GM12891 (cell line): ENCODE measurements at regions not wholly inside any gene's neighbourhood (a gene's known extent, or its start where the extent isn't known, plus 50 kb on each side); places are given as distances from the start of the nearest gene placed in this dataset.

Source experiments
- DNase-seq: peaks from one replicate; pipeline ENCODE4 v3.0.0; 2011; ENCODE audit warnings: low spot score; ENCODE audit not compliant: insufficient read length
- FAIRE-seq: peaks from 2 replicates; lab custom pipeline; 2011; peaks lifted over from hg19 to GRCh38; lab: Jason Lieb, UNC
- PAX5 ChIP-seq: IDR thresholded peaks from 2 replicates; pipeline ENCODE4 v1.6.1; 2011; ENCODE audit warnings: low read length, moderate library complexity, mild to moderate bottlenecking; ENCODE audit not compliant: insufficient read depth, severe bottlenecking
- POLR2A ChIP-seq: IDR thresholded peaks from 2 replicates; pipeline ENCODE4 v1.6.1; 2011; ENCODE audit warnings: low read depth, low read length, control low read depth
- POLR2AphosphoS5 ChIP-seq: IDR thresholded peaks from 2 replicates; pipeline ENCODE4 v1.6.1; 2011; ENCODE audit warnings: low read depth, low read length, control low read depth
- POU2F2 ChIP-seq: IDR thresholded peaks from 2 replicates; pipeline ENCODE4 v1.6.1; 2011; ENCODE audit warnings: low read depth, mild to moderate bottlenecking, control low read depth, low read length, moderate library complexity
- SPI1 ChIP-seq: IDR thresholded peaks from 2 replicates; pipeline ENCODE4 v1.6.1; 2011; ENCODE audit warnings: low read depth, low read length, control low read depth
- TAF1 ChIP-seq: IDR thresholded peaks from 2 replicates; pipeline ENCODE4 v1.6.1; 2011; ENCODE audit warnings: low read depth, low read length, control low read depth

DNA sequence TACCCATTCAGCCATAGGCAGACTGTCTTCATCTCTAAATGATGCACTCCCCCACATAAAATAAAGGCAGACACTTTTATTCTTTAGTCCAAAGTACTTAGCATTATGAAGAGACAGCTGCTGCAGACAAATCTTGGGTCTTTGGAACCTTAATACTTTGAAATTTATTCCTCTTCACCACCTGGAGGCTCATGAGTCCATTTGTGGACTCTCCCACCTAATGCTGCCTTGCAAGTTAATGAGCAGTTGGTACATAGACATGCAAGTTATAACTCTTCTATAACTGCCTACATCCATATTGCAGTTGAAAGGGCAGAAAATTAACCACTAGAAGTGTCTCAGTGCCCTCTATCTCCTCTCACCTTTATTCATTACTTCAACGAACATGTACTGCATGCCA is 118.6 kb upstream of the CPEB2 start:
- no peak for DNase-seq
- no peak for FAIRE-seq

DNA sequence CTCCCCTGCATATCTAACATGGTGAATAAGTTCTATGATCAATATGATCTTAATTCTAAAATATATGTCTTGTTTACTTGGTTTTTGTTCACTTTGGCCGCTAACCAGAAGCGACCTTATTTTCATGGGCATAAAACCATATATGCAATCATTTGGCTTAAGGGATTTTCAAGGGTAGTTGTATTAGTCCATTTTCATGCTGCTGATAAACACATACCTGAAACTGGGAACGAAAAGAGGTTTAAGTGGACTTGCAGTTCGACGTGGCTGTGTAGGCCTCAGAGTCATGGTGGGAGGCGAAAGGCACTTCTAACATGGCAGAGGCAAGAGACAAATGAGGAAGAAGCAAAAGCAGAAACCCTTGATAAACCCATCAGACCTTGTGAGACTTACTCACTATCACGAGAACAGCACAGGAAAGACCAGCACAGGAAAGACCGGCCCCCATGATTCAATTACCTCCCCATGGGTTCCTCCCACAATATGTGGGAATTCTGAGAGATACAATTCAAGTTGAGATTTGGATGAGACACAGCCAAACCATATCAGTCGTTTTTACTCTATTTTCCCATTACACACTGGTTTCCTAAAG is 114.3 kb upstream of the CPEB2 start:
- DNase-seq (no peak), FAIRE-seq (no peak)
- TF ChIP-seq POLR2AphosphoS5 (no peak), POLR2A (no peak), PAX5 (no peak), POU2F2 (no peak), SPI1 (no peak), TAF1 (no peak)

More for the DNA sequence above, 118.6 kb upstream of the CPEB2 start:
- no peak for TF ChIP-seq PAX5
- TF ChIP-seq POLR2AphosphoS5 = no peak
- TF ChIP-seq POU2F2 = no peak
- TF ChIP-seq SPI1 = no peak
- no peak for TF ChIP-seq TAF1
- TF ChIP-seq POLR2A = no peak

DNA sequence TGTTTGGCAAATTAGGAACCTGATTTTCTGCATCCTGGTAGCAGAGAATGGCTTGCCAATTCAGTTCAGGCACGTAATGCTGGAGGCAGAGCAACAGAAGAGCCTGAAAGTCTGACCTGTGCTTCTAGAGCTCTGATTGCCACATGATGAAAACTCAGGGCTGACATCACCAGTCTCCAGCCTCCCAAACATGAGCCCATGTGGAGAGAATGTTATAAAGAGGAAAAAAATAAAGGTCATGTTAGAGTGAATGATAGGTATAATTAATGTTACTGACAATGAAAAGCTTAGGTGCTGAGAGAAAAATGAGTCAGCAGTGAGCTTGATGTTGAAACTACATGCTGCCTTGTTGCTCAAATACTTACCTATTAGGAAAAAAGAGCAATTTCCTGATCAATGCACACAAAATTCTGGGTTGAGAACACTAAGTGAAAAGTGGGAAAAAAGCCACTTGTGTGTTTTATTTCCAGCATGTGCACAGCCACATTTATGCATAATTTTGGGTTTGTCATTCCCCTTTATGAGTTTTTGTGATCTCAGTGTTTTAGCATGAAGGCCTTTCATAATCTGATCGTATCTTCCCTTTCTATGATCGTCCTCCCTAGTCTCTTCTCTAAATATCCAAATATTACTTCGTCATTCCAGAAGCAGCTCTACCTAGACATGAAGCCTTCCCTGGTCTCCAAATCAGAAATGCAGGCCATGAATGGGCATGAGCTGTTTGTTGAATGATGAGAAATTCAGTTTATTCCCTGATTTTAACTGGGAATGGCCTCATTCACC is 113.3 kb upstream of the CPEB2 start:
- no peak for DNase-seq

DNA sequence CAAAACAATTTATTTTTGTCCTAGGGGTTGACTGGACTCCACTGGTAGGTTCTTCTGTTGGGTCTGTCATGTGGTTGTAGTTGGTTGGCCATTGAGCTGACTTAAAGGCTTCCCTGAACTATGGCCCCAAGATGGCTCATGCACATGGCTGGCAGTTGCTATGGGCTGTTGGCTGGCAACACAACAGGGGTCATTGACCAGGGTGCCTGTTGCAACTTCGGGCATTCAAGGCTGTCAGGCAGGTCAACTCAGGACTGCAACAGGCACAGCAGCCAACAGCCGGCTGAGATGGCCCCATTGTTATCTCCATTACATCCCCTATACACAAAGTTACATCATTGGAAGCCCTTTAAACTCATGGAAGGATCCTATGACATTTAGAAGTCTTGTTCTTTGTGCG is 109.7 kb upstream of the CPEB2 start:
- no peak for DNase-seq
- no peak for FAIRE-seq
- TF ChIP-seq SPI1 = no peak

More for the DNA sequence above, 113.3 kb upstream of the CPEB2 start:
- TF ChIP-seq TAF1 (no peak), POU2F2 (no peak), POLR2A (no peak)
- FAIRE-seq = no peak

DNA sequence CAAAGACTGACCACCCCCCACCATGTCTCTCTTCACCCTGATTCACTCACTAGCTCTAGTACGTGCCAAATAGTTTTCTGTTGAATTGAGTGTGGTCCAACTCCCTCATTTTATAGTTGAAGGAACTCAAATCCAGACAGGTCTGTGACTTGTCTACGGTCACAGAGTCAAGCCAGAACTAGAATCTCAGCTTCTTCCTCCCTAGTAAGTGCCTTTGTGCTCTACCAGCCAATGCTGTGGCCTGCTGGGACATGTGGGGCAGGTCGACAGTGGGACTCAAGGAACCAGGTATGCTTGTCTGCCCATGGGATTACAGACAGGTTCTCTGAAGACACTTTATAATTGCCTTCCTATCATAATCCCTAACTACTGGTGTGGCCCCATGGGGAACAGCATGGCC is 108.6 kb upstream of the CPEB2 start:
- FAIRE-seq = no peak
- DNase-seq = no peak

DNA sequence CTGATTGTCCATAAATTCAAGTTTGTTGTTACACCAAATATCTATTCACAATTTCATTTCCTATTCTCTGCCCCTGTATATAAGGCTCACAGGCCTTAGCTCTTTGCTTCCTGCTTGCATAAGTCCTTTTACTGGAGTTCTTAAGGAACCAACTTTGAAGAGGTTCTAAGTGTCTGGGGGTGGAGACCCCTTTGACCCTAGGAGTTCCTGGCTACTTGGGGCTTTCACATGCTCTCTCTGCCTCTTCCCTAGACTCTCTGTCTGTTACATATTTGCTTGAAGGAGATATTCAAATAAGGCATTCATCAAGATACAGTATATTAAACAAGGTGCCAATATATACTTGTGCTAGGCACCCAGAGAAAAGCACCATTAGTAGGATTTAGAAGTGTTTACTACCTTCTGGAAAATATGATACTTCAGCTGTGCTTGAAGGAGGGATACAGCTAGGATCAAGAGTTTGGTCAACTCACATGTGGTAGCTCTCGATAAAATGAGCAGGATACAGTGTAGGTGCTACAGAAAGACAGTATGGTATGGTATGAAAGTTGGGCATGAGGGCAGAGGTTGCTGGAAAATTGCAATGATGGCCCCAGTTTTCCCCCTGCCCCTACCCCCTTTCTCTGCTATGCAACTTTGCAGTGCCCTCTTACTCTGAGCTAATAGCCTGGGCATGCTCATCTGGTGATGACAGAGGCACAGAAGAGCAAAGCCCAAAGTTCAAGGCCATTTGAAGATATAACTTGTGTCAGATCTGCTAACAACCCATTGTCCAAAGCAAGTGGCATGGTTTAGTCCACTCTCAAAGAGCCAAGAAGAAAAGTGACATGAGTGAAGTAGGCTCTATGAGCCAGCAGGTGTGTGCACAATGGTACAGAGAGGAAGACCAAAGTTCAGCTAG is 107.6 kb upstream of the CPEB2 start:
- DNase-seq (no peak), FAIRE-seq (no peak)
- no peak for TF ChIP-seq SPI1
- no peak for TF ChIP-seq POU2F2
- no peak for TF ChIP-seq PAX5
- TF ChIP-seq TAF1 = no peak
- no peak for TF ChIP-seq POLR2A
- TF ChIP-seq POLR2AphosphoS5 = no peak

More for the DNA sequence above, 108.6 kb upstream of the CPEB2 start:
- TF ChIP-seq POU2F2 (no peak), POLR2A (no peak), SPI1 (no peak), POLR2AphosphoS5 (no peak), PAX5 (no peak), TAF1 (no peak)

DNA sequence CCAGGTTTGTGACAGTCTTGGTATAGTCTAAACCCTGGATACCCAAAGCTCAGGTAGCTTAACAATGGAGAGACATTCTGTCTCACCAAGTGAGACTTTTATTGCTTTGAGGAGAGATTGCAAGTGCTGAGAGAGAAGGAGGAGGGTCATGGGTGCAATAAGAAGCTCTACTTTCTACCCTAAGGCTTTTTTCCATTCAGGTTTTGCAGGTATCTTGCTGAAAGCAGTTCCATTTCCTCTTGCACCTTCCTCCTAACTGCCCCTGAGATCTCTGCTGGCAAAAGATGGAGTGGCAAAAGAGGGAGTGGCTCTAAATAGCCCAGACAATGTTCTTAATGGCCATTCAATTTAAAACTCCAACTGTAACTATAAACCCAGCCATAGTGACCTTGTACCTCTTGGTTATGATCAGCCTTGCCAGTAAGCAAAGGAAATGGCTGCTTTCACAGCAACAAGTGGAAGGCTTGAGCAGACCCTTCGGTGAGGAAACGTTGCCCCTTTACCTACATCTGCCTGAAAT is 105.6 kb upstream of the CPEB2 start:
- DNase-seq (no peak), FAIRE-seq (no peak)
- TF ChIP-seq POLR2AphosphoS5 (no peak), POLR2A (no peak), TAF1 (no peak), POU2F2 (no peak), PAX5 (no peak), SPI1 (no peak)

DNA sequence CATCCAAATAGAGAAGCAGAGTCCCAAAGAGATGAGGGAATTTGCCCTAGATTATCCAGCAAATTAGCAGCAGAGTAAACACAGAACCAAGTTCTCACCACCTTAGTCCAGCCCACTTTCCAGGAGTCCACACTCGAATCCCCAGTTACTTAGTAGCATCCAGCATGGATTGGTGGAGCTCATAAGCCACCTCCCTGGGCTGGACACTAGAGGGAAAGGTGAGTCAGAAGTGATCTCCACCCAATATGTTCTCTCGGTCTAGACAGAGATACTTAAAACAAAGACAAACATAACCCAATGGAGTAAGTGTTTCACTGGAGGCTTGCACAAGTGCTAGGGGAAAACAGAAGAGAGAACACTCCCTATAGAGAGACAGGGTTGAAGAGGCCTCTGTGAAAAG is 105.1 kb upstream of the CPEB2 start:
- no peak for FAIRE-seq
- DNase-seq = no peak
- no peak for TF ChIP-seq TAF1
- TF ChIP-seq POLR2A = no peak
- TF ChIP-seq POLR2AphosphoS5 = no peak
- TF ChIP-seq SPI1 = no peak
- no peak for TF ChIP-seq POU2F2
- TF ChIP-seq PAX5 = no peak

DNA sequence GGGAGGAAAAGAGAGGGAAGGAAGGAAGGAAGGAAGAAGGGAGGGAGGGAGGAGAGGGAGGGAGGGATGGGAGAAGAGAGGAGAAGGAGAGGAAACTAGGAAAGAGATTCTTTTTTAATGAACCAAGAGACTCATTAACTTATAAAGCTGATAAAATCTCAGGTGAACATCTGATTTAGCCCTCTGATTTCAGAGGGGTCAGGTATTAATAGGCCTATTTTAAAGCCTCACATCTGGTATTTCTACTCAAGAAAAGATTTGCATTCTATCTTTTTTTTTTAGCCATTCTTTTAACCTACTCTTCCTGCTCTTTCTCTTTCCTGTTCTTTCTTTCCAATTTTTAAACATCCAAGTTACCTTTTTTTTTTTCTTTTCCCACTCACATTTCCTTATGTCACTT is 103.3 kb upstream of the CPEB2 start:
- TF ChIP-seq TAF1 = no peak
- no peak for TF ChIP-seq POLR2A
- TF ChIP-seq POLR2AphosphoS5 = no peak
- TF ChIP-seq PAX5 = no peak
- TF ChIP-seq SPI1 = no peak
- TF ChIP-seq POU2F2 = no peak
- DNase-seq = no peak
- FAIRE-seq = no peak
